Karpas-422 (cell line): ENCODE measurements at regions not wholly inside any gene's neighbourhood (a gene's known extent, or its start where the extent isn't known, plus 50 kb on each side); places are given as distances from the start of the nearest gene placed in this dataset.

Experiments used
- DNase-seq: peaks from one replicate; pipeline ENCODE4 v3.0.0-alpha.2; 2015
- H2AFZ ChIP-seq: fragments of 200-600 bp; sonication (generic); 2 replicates; pipeline ENCODE4 v1.6.1; 2014; ENCODE audit warnings: antibody characterized with exemption, low read length, mixed read lengths
- H3K27ac ChIP-seq: fragments of 200-600 bp; sonication (generic); 2 replicates; pipeline ENCODE4 v1.5.1; 2014; ENCODE audit warnings: mild to moderate bottlenecking, low read length, moderate library complexity
- H3K27me3 ChIP-seq: fragments of 200-600 bp; sonication (generic); 2 replicates; pipeline ENCODE4 v1.6.1; 2014; ENCODE audit warnings: low read length, mixed read lengths
- H3K36me3 ChIP-seq: fragments of 200-600 bp; sonication (generic); 2 replicates; pipeline ENCODE4 v1.6.1; 2014; ENCODE audit warnings: low read length, mixed read lengths; ENCODE audit not compliant: insufficient read depth
- H3K4me1 ChIP-seq: fragments of 200-600 bp; sonication (generic); 2 replicates; pipeline ENCODE4 v1.6.1; 2014; ENCODE audit warnings: mild to moderate bottlenecking, low read length, mixed read lengths
- H3K4me2 ChIP-seq: fragments of 200-600 bp; sonication (generic); 2 replicates; pipeline ENCODE4 v1.6.1; 2014; ENCODE audit warnings: low read length, low read depth, mild to moderate bottlenecking; ENCODE audit not compliant: poor library complexity, severe bottlenecking
- H3K4me3 ChIP-seq: fragments of 200-600 bp; sonication (generic); 2 replicates; pipeline ENCODE4 v1.5.1; 2014; ENCODE audit warnings: mild to moderate bottlenecking, antibody characterized with exemption, low read length, mixed read lengths
- H3K79me2 ChIP-seq: fragments of 200-600 bp; sonication (generic); 2 replicates; pipeline ENCODE4 v1.6.1; 2014; ENCODE audit warnings: mild to moderate bottlenecking, low read length, mixed read lengths
- H3K9ac ChIP-seq: fragments of 200-600 bp; sonication (generic); 2 replicates; pipeline ENCODE4 v1.6.0; 2014; ENCODE audit warnings: low read length
- H3K9me2 ChIP-seq: fragments of 200-600 bp; sonication (generic), shearing (Covaris generic); replicated peaks from 2 replicates; pipeline ENCODE4 v1.6.0; 2014; ENCODE audit warnings: mild to moderate bottlenecking, low read length, moderate library complexity; ENCODE audit not compliant: insufficient read depth
- H3K9me3 ChIP-seq: fragments of 300-700, 200-600 bp; sonication (generic); 2 replicates; pipeline ENCODE4 v1.6.1; 2014; ENCODE audit warnings: low read length, mixed read lengths
- H4K20me1 ChIP-seq: fragments of 200-600 bp; sonication (generic); 2 replicates; pipeline ENCODE4 v1.6.1; 2014; ENCODE audit warnings: mild to moderate bottlenecking, antibody characterized with exemption, low read length, low read depth; ENCODE audit not compliant: insufficient read depth

GRCh38 chr3:127473244-127474024, 117.1 kb downstream of the TPRA1 start:
- Histone ChIP-seq H3K27ac (no peak overlapping the region), H3K4me2 (no peak overlapping the region), H3K27me3 (no peaks in the 10 kb centered on the region), H3K9me3 (no peaks in the 10 kb centered on the region), H2AFZ (no peak overlapping the region), H3K9me2 (no peaks in the 10 kb centered on the region), H3K36me3 (no peaks in the 10 kb centered on the region), H3K4me1 (no peaks in the 10 kb centered on the region), H4K20me1 (no peaks in the 10 kb centered on the region), H3K9ac (no peak overlapping the region), H3K79me2 (no peaks in the 10 kb centered on the region), H3K4me3 (no peak overlapping the region)
- peak; percentile 66 for DNase-seq

DNA sequence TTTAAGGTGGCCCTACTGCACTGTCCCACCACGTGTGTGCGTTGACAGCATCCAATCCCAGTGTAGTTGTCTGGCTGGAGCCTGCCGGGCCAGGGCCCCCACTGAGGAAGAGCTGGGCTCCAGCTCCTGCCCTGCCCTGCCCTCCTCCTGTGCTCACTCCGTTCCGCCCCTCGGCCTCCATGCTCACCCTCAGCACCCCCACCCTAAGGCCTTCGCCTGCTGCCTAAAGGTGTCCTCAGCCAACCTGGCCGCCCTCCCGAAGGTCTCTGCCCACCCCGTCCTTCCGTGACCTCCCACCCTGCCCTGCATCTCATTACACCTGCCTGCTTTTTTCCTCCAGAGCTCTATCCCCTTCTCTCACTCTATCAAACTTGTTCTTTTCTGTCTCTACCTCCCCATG, 118.0 kb downstream of the TPRA1 start:
- no peaks in the 10 kb centered on the region for H3K27me3 ChIP-seq
- H4K20me1 ChIP-seq: no peaks in the 10 kb centered on the region
- DNase-seq: no peak
- no peak overlapping the region for H2AFZ ChIP-seq
- H3K9me2 ChIP-seq: no peaks in the 10 kb centered on the region
- H3K4me1 ChIP-seq: no peaks in the 10 kb centered on the region
- H3K9me3 ChIP-seq: no peaks in the 10 kb centered on the region
- no peak overlapping the region for H3K4me2 ChIP-seq
- no peaks in the 10 kb centered on the region for H3K79me2 ChIP-seq
- no peak overlapping the region for H3K4me3 ChIP-seq
- no peaks in the 10 kb centered on the region for H3K36me3 ChIP-seq
- H3K27ac ChIP-seq: no peak overlapping the region
- H3K9ac ChIP-seq: no peak overlapping the region

DNA sequence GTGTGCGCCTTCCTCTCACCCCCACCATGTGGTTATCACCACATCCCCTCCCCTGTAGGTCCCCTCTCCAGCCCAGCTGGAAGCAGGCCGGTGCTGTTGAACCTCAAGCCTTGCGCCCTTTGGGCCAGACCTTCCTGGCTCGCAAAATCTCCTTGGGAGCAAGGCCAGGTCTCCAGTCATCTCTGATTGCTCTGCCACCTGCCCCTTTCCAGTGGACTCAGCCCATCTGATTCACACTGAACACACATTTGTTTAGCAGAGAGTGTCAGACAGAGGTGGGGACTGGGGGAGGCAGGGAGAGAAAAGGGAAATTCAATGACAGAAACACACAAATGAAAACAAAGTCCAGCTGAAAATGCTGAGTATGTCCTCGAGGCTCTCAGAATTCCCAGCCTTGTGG, 119.4 kb downstream of the TPRA1 start:
- no peaks in the 10 kb centered on the region for H4K20me1 ChIP-seq
- H3K4me3 ChIP-seq: no peak overlapping the region
- H3K27ac ChIP-seq: no peak overlapping the region
- H3K27me3 ChIP-seq: no peaks in the 10 kb centered on the region
- H3K9me3 ChIP-seq: no peaks in the 10 kb centered on the region
- no peaks in the 10 kb centered on the region for H3K4me1 ChIP-seq
- no peak for DNase-seq
- no peaks in the 10 kb centered on the region for H3K9me2 ChIP-seq
- H3K9ac ChIP-seq: no peak overlapping the region
- H3K4me2 ChIP-seq: no peak overlapping the region
- H2AFZ ChIP-seq: no peak overlapping the region
- H3K79me2 ChIP-seq: no peaks in the 10 kb centered on the region
- no peaks in the 10 kb centered on the region for H3K36me3 ChIP-seq

DNA sequence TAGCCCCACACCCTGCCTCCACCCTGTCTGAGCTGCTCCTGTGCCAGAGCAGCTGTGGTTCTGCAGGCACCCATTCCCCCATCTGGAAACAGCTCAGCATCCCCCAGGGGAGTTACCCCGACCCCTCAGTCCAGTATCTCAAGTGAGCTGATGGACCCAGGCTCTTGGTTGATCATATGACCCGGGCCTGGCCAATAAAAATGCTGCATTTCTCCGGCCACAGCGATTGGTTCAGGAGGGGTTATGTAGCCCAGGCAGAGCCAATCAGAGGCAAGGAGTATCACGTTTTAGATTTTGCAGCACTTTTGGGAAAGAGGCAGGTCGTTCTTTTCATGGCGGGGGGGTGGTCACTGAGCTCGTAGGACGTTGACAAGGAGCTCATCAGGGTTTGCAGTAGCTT, 120.8 kb downstream of the TPRA1 start:
- H3K9me3 ChIP-seq: no peaks in the 10 kb centered on the region
- no peaks in the 10 kb centered on the region for H3K9me2 ChIP-seq
- H3K4me3 ChIP-seq: no peak overlapping the region
- H3K79me2 ChIP-seq: no peaks in the 10 kb centered on the region
- no peak overlapping the region for H2AFZ ChIP-seq
- no peak overlapping the region for H3K27ac ChIP-seq
- no peak overlapping the region for H3K4me2 ChIP-seq
- DNase-seq: no peak
- H3K9ac ChIP-seq: no peak overlapping the region
- no peaks in the 10 kb centered on the region for H3K4me1 ChIP-seq
- H3K27me3 ChIP-seq: no peaks in the 10 kb centered on the region
- H4K20me1 ChIP-seq: no peaks in the 10 kb centered on the region
- H3K36me3 ChIP-seq: no peaks in the 10 kb centered on the region

- Histone ChIP-seq H3K4me2 (no peak overlapping the region), H3K27me3 (no peaks in the 10 kb centered on the region), H2AFZ (no peak overlapping the region), H3K79me2 (no peaks in the 10 kb centered on the region), H3K4me1 (no peaks in the 10 kb centered on the region), H3K9me3 (no peaks in the 10 kb centered on the region), H3K9ac (no peak overlapping the region), H3K36me3 (no peaks in the 10 kb centered on the region), H3K9me2 (no peaks in the 10 kb centered on the region), H3K4me3 (no peak overlapping the region), H3K27ac (no peak overlapping the region), H4K20me1 (no peaks in the 10 kb centered on the region)
- no peak for DNase-seq
Observed at GRCh38 chr3:127467391-127467790, 123.1 kb downstream of the TPRA1 start.

DNA sequence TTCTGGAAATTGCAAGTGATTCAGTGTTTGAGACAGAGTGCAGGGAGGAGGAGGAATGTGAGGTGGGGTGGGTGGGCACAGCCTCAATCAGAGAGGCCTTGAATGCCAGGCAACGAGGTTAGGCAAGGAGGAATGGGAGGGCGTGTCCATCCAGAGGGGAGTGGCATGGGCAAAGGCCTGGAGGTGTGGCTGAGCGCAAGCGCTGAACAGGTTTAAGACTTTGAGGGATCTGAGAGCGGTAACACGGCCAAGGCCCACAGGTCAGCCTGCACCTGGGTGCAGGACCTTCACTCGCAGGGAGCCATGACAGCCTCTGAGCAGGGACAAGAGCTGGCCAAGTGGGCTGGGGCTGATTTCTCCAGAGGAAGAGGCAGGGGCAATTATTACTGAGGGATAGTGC, 125.9 kb downstream of the TPRA1 start:
- DNase-seq: no peak

DNA sequence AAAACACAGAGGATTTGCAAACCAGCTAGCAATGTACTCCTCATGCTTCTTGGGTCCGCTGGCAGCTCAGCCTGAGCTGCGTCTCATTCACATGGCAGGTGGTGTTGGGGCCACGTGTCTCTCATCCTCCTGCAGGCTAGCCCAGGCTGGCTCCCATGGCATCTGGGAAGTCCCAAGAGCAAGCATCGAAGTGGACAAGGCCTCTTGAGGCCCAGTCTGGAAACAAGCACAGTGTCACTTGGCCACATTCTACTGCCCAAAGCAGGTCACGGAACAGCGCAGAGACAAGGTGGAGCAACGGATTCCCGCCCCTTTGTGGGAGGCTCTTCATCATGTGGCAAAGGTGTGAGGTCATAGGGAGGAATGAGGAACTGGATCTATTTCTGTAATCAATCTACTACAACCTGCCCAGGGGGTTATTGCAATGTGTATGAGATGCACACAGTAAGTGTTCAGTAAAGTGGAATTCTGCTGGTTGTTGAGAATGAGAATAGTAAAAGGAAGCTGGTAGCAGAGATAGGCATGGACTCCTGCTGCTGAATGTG, 128.3 kb downstream of the TPRA1 start:
- no peak overlapping the region for H3K9ac ChIP-seq
- no peak for DNase-seq
- no peak overlapping the region for H3K27ac ChIP-seq
- H3K9me3 ChIP-seq: no peaks in the 10 kb centered on the region
- H3K4me1 ChIP-seq: no peaks in the 10 kb centered on the region
- no peak overlapping the region for H3K4me2 ChIP-seq
- no peak overlapping the region for H2AFZ ChIP-seq
- H3K9me2 ChIP-seq: no peaks in the 10 kb centered on the region
- H3K36me3 ChIP-seq: no peaks in the 10 kb centered on the region
- no peaks in the 10 kb centered on the region for H3K27me3 ChIP-seq
- no peaks in the 10 kb centered on the region for H3K79me2 ChIP-seq
- H4K20me1 ChIP-seq: peaks cover 11% of the 10 kb centered on the region; the same call in 1 of the 2 replicates
- H3K4me3 ChIP-seq: no peak overlapping the region

More for the DNA sequence above, 125.9 kb downstream of the TPRA1 start:
- Histone ChIP-seq H3K9me2 (no peaks in the 10 kb centered on the region), H3K4me1 (no peaks in the 10 kb centered on the region), H3K4me3 (no peak overlapping the region), H3K79me2 (no peaks in the 10 kb centered on the region), H3K27ac (no peak overlapping the region), H3K27me3 (no peaks in the 10 kb centered on the region), H3K9ac (no peak overlapping the region), H2AFZ (no peak overlapping the region), H3K9me3 (no peaks in the 10 kb centered on the region), H4K20me1 (no peaks in the 10 kb centered on the region), H3K4me2 (no peak overlapping the region), H3K36me3 (no peaks in the 10 kb centered on the region)

DNA sequence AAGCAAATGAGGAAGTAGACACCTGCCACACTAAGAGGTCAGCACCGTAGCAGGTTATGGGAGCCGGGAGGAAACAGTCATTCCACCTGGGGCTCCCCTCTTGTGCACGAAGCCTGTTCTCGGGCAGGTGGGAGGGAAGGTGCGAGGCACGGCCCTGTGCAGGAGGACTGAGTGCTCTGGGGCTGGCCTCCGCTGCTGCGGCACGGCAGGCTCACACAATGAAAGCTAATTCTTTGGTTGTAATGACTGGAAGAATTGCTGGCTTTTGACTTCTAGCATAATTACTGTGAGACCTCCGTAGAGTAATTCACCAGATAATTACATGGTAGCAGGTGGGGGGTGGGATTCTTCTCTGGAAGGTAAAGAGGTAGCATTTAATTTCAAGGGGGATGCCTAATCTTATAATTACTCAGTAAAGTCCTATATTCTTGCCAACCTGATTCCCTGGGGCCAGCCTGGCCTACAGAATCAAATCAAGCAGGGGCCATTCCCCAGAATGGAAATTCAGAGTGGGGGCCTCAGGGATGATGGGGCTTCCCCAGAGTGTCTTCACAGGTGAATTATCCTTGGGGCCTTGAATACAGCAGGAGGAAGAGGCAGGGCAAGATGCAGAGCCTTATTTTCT, 129.1 kb downstream of the TPRA1 start:
- Histone ChIP-seq H2AFZ (no peak overlapping the region), H3K4me3 (no peak overlapping the region), H3K36me3 (no peaks in the 10 kb centered on the region), H3K27me3 (no peaks in the 10 kb centered on the region), H3K79me2 (no peaks in the 10 kb centered on the region), H3K9me2 (no peaks in the 10 kb centered on the region), H3K9ac (no peak overlapping the region), H3K4me1 (no peaks in the 10 kb centered on the region), H3K9me3 (no peaks in the 10 kb centered on the region), H3K27ac (no peak overlapping the region), H4K20me1 (peaks cover 11% of the 10 kb centered on the region), H3K4me2 (no peak overlapping the region)
- no peak for DNase-seq
